Muscle of leg (tissue), 3 donors: ENCODE measurements at regions not wholly inside any gene's neighbourhood (a gene's known extent, or its start where the extent isn't known, plus 50 kb on each side); places are given as distances from the start of the nearest gene placed in this dataset.
"Not testable (repeated sequence)": the region's sequence is repeated elsewhere in the genome, so short reads cannot be mapped to it uniquely, and the experiment has no call there.

Experiments
- DNase-seq: peaks from one replicate; pipeline ENCODE4 v3.0.0; 2013
- H3K27ac ChIP-seq: one replicate; pipeline ENCODE4 v1.5.1; 2013; ENCODE audit warnings: mild to moderate bottlenecking, low read length, control low read depth
- H3K27me3 ChIP-seq: one replicate; pipeline ENCODE4 v1.6.1; 2013; ENCODE audit warnings: low read length; ENCODE audit not compliant: control insufficient read depth, insufficient read depth
- H3K36me3 ChIP-seq: one replicate; pipeline ENCODE4 v1.6.1; 2013; ENCODE audit warnings: low read length; ENCODE audit not compliant: control insufficient read depth, insufficient read depth
- H3K4me1 ChIP-seq: one replicate; pipeline ENCODE4 v1.6.1; 2013; ENCODE audit warnings: low read length; ENCODE audit not compliant: control insufficient read depth, insufficient read depth
- H3K4me3 ChIP-seq: one replicate; pipeline ENCODE4 v1.5.1; 2013; ENCODE audit warnings: low read length, control low read depth
- H3K9me3 ChIP-seq: replicated peaks from 2 replicates; pipeline ENCODE4 v1.6.1; 2013; ENCODE audit warnings: low read depth, low read length; ENCODE audit not compliant: control insufficient read depth
- WGBS: methylation state at CpG from one replicate; pipeline ENCODE4 v1.1.5; 2013; ENCODE audit warnings: missing lambda C conversion rate; ENCODE audit not compliant: insufficient coverage; 5-methylcytosine and 5-hydroxymethylcytosine counted together

DNA sequence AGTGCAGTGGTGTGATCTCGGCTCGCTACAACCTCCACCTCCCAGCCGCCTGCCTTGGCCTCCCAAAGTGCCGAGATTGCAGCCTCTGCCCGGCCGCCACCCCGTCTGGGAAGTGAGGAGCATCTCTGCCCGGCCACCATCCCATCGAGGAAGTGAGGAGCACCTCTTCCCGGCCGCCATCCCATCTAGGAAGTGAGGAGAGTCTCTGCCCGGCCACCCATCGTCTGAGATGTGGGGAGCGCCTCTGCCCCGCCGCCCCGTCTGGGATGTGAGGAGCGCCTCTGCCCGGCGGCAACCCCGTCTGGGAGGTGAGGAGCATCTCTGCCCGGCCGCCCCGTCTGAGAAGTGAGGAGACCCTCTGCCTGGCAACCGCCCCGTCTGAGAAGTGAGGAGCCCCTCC lies 88.5 kb upstream of the DCAF12L1 start:
- DNase-seq, H3K27ac ChIP-seq: not testable (repeated sequence)
- WGBS, result 94% methylated on average over 12 of the region's 26 CpGs

GRCh38 chrX:126655061-126655460 lies 102.4 kb upstream of the DCAF12L1 start:
- H3K4me1 ChIP-seq, result no peaks in the 10 kb centered on the region
- no peaks in the 10 kb centered on the region for H3K36me3 ChIP-seq
- H3K9me3 ChIP-seq, result no peaks in the 10 kb centered on the region
- no peaks in the 10 kb centered on the region for H3K27me3 ChIP-seq
- H3K4me3 ChIP-seq, result no peak overlapping the region
- H3K27ac ChIP-seq, result no peak overlapping the region
- no peak for DNase-seq
- no CpG with 5 or more reads among the region's 2 CpGs for WGBS

More for the DNA sequence above, 88.5 kb upstream of the DCAF12L1 start:
- H3K4me1 ChIP-seq, H3K27me3 ChIP-seq, H3K9me3 ChIP-seq, H3K36me3 ChIP-seq, H3K4me3 ChIP-seq: not testable (repeated sequence)

DNA sequence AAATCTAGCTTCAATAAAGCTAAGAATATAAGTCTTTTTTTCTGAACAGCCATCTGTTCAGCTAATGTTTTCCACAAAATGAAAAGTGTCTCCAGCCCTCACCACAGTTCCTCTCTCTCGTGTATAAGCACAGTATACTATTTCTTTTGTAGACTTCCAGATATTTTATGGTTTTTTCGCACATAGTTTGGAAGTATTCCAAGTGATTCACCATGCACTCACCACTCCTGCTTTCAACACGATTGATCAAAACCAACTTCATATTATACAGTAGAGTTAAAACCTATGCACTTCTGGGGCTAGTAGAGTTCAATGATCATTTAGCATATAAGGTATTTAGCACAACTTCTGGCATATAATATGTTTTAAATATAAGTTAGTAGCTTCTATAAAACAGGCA lies 105.8 kb upstream of the DCAF12L1 start:
- WGBS, result no CpG with 5 or more reads among the region's 3 CpGs
- Histone ChIP-seq H3K36me3 (no peaks in the 10 kb centered on the region), H3K27ac (no peak overlapping the region), H3K4me3 (no peak overlapping the region), H3K9me3 (no peaks in the 10 kb centered on the region), H3K4me1 (no peaks in the 10 kb centered on the region), H3K27me3 (no peaks in the 10 kb centered on the region)
- no peak for DNase-seq

- Histone ChIP-seq H3K4me3 (no peak overlapping the region), H3K27ac (no peak overlapping the region), H3K9me3 (peaks cover 4% of the 10 kb centered on the region), H3K4me1 (no peaks in the 10 kb centered on the region), H3K27me3 (no peaks in the 10 kb centered on the region), H3K36me3 (no peaks in the 10 kb centered on the region)
- 80% methylated on average over 2 of the region's 6 CpGs for WGBS
- no peak for DNase-seq
Measured at GRCh38 chrX:126670258-126670657, 117.6 kb upstream of the DCAF12L1 start.

- not testable (repeated sequence) for DNase-seq, H3K27ac ChIP-seq, H3K4me3 ChIP-seq, H3K36me3 ChIP-seq, H3K27me3 ChIP-seq, H3K9me3 ChIP-seq, H3K4me1 ChIP-seq
- 99% methylated on average over 9 of the region's 22 CpGs for WGBS
Measured at GRCh38 chrX:126673366-126673765, 120.8 kb upstream of the DCAF12L1 start.

DNA sequence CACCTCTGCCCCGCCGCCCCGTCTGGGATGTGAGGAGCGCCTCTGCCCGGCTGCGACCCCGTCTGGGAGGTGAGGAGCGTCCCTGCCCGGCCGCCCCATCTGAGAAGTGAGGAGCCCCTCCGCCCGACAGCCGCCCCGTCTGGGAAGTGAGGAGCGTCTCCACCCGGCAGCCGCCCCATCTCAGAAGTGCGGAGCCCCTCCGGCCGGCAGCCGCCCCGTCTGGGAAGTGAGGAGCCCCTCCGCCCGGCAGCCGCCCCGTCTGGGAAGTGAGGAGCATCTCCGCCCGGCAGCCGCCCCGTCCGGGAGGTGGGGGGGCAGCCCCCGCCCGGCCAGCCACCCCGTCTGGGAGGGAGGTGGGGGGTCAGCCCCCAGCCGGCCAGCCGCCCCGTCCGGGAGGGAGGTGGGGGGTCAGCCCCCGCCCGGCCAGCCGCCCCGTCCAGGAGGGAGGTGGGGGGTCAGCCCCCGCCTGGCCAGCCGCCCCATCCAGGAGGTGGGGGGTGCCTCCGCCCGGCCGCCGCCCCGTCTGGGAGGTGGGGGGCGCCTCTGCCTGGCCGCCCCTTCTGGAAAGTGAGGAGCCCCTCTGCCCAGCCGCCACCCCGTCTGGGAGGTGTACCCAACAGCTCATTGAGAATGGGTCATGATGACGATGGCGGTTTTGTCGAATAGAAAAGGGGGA lies 121.3 kb upstream of the DCAF12L1 start:
- 88% methylated on average over 8 of the region's 56 CpGs for WGBS
- not testable (repeated sequence) for H3K36me3 ChIP-seq, H3K9me3 ChIP-seq, H3K4me1 ChIP-seq, H3K4me3 ChIP-seq, H3K27ac ChIP-seq, DNase-seq, H3K27me3 ChIP-seq

- H3K4me3 ChIP-seq, result no peak overlapping the region
- no CpG with 5 or more reads among the region's 2 CpGs for WGBS
Measured at GRCh38 chrX:126695375-126695896, 124.1 kb upstream of the PRR32 start.

GRCh38 chrX:126697091-126697490 lies 122.4 kb upstream of the PRR32 start:
- Histone ChIP-seq H3K27ac (no peak overlapping the region), H3K4me3 (no peak overlapping the region), H3K27me3 (no peaks in the 10 kb centered on the region), H3K4me1 (no peaks in the 10 kb centered on the region), H3K9me3 (peaks cover 3% of the 10 kb centered on the region), H3K36me3 (no peaks in the 10 kb centered on the region)
- DNase-seq, result no peak
- WGBS, result 60% methylated on average over 1 of the region's 2 CpGs

More at GRCh38 chrX:126695375-126695896, 124.1 kb upstream of the PRR32 start:
- Histone ChIP-seq H3K9me3 (no peaks in the 10 kb centered on the region), H3K27ac (no peak overlapping the region), H3K36me3 (no peaks in the 10 kb centered on the region), H3K27me3 (no peaks in the 10 kb centered on the region), H3K4me1 (no peaks in the 10 kb centered on the region)
- peak; percentile 4 for DNase-seq

DNA sequence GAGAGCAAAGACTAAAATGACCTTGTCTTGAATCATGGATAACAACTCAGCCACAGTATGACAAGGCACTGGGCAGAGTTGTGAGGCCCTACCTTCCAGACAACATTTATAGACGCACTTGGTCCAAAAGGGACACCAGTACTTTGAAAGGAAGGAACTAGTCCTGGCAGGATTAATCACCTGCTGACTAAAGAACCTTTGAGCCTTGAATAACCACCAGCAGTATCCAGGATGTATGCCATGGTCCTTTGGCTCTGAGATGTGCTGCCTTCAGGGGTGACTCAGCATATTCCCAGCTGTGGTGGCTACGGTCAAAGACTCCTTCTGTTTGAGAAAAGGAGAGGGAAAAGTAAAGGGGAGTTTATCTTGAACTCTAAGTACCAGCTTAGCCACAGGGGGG lies 118.1 kb upstream of the PRR32 start:
- WGBS, result 83% methylated on average over 1 of the region's 2 CpGs
- Histone ChIP-seq H3K4me3 (no peak overlapping the region), H3K36me3 (no peaks in the 10 kb centered on the region), H3K27me3 (no peaks in the 10 kb centered on the region), H3K4me1 (no peaks in the 10 kb centered on the region), H3K27ac (no peak overlapping the region), H3K9me3 (peaks cover 3% of the 10 kb centered on the region)
- DNase-seq, result no peak

DNA sequence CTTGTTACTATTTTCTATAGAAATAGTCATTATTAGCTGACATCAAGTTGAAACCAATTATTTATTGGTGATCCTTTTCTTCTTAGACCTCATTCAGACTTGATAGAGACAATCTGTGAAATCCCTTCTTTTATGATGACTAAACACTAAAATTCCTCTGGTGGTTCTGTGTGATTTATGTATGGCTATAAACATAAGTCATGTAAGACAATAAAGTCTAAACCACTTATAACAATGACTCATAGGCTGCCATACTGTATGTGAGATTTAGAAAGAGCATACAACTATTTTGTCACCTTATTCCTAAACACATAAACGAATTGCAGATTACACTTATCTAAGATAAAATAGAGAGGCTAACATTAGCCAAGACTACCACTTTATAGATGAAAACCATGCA lies 101.1 kb upstream of the PRR32 start:
- H3K4me3 ChIP-seq, result no peak overlapping the region
- no peak for DNase-seq
- H3K9me3 ChIP-seq, result no peaks in the 10 kb centered on the region
- H3K27me3 ChIP-seq, result no peaks in the 10 kb centered on the region
- no peaks in the 10 kb centered on the region for H3K4me1 ChIP-seq
- H3K27ac ChIP-seq, result no peak overlapping the region
- no CpG with 5 or more reads among the region's 1 CpG for WGBS
- no peaks in the 10 kb centered on the region for H3K36me3 ChIP-seq

- no peaks in the 10 kb centered on the region for H3K4me1 ChIP-seq
- no peaks in the 10 kb centered on the region for H3K27me3 ChIP-seq
- WGBS, result no CpG with 5 or more reads among the region's 1 CpG
- no peaks in the 10 kb centered on the region for H3K36me3 ChIP-seq
- H3K4me3 ChIP-seq, result no peak overlapping the region
- DNase-seq, result no peak
- H3K9me3 ChIP-seq, result no peaks in the 10 kb centered on the region
- no peak overlapping the region for H3K27ac ChIP-seq
Measured at GRCh38 chrX:126719208-126719607, 100.3 kb upstream of the PRR32 start.
